GM21576 (cell line): ENCODE measurements at regions not wholly inside any gene's neighbourhood (a gene's known extent, or its start where the extent isn't known, plus 50 kb on each side); places are given as distances from the start of the nearest gene placed in this dataset.

ENCODE experiments used
- ATAC-seq: cut with Tn5 transposase; IDR thresholded peaks from one replicate; pipeline ENCODE4 v1.9.1; 2021; ENCODE audit warnings: mild to moderate bottlenecking, moderate library complexity; ENCODE audit not compliant: unreplicated experiment

DNA sequence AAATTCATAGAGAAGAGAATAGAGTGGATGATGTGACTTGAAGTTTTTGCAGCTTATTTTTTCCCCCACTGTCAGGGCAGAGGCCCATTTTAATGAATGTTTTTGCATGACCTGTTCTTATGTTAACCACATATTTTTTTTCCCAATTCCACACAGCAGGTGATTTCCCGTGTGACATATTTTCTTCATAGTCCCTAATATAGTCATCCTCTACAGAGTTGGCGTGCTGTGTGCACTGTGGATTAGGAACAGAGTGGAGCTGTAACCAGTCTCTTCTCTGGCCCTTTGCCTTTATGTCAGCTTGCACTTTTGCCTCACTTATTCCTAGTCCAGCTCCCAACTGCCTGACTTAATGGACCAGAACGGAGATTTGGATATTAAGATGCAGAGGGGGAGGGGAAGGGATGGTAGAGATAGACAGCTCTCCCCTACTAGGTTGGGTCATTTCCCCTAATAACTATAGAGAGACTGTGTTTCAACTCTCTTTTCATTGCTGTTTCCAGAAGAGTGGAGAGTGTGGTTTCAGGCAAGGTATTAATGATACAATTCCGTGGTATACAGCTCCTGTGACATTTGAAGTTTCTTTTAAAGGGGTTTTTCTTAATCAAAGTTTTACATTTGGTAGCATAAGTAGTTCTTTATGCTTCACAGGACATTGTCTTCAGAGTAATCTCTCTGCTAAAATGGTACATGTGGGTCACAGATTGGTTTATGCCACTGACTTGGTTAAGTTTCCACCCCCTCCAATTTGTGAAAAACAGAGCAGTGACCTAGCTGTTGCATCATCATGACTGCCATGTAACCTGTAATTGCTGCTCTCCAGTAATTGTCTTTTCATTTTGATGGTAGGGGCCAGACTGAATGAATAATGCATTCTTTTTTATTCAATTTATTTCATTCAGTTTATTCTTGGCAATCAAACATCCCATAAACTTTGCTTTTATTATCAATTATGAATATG, 161.3 kb downstream of the HAUS1 start:
- no peak for ATAC-seq

GRCh38 chr18:46266473-46266872, 162.3 kb downstream of the HAUS1 start:
- ATAC-seq, result no peak

- no peak for ATAC-seq
Measured at GRCh38 chr18:46268671-46269070, 164.5 kb downstream of the HAUS1 start.

DNA sequence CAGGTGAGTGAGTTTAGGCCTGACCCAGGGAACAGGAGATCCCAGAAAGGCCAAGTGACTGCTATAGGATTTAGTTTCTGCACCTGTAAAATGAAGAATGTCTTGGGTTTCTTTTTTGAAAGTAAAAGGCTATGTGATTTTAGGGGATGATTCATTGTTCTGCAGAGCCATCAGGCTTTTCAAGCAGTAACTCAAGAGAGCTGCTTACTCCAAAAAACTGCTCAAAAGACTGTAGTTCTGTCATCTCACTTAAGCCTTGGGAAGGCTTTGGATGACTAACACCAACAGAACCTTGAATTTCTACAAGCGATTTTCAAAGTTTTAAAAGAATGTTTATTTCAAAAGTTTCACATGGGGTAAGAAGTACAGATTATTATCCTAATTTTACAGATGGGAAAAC, 165.1 kb downstream of the HAUS1 start:
- ATAC-seq, result no peak

- ATAC-seq, result no peak
Measured at GRCh38 chr18:46271488-46271887, 167.3 kb downstream of the HAUS1 start.

DNA sequence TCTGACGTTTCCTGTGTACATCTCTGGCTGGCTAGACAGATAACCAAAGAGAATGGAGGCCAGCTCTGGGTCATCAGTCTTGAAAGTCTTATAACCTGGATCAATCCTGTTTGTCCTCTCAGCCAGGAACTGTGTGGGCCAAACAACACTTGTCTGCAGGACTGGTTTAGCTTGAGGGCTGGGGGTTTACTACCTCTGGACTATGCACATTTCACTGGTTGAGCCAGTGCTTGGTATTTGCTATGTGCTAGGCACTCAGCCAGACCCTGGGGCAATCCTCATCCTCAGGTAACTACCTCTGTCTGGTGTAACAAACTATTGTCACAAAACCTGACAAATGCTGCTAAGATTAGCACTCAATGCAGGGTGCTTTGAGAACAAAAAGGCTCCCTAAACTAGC, 169.7 kb downstream of the HAUS1 start:
- no peak for ATAC-seq

DNA sequence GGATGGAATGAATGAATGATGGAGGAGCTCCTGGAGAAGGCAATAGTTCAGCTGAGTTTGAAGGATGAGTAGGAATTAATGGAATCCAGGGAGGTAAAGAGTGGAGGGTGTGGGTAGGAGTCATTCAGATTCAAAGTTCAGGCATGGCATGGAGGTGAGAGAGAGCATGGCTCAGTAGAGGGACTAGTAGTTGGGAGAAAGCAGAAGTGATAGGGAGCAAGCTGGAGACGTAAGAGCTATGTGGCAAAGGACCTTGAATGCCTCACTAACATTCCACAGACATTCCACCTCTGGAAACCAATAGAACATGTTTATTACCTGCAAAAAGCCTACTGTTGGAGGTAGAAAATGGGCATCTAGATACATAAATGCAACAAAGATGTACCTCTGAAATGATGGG, 170.1 kb downstream of the HAUS1 start:
- ATAC-seq, result no peak

DNA sequence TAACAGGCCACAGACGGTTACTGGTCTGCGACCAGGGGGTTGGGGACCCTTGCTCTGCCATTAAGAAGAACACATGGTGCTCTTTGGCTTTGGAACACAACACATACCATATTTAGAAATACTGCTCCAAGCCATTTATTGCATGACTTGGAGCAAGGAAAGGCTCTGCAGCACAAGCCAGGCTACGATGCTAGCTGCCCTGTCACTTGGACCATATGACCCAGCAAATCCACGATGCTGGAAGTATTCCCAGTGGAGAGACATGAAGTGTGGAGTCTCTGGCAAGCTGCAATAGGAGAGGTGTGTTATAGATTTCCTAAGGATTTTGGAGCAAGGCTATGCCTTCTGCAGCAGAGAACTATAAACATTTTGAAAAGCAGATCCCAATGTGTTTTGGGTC, 171.2 kb downstream of the HAUS1 start:
- no peak for ATAC-seq

DNA sequence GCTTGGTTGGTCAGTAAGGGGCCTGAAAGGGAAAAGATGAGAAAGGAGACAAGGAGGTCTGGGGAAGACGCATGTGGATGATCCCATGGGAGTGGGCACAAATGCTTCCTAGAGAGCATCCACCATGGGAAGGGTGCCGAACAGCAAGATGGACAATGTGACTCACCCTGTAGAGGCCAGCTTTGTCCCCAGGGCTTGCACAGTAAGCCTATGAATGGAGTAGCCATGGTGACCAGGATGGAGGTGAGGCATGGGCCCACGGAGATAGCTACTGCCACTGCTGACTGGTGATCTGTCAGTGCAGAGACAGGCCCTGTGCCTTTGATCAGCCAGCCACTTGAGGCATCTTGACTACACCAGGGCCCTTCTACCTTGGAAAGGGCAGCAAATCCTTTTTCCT, 172.6 kb downstream of the HAUS1 start:
- no peak for ATAC-seq

- no peak for ATAC-seq
Measured at GRCh38 chr18:46278481-46279465, 174.6 kb downstream of the HAUS1 start.

- ATAC-seq, result no peak
Measured at GRCh38 chr18:46279673-46280072, 175.5 kb downstream of the HAUS1 start.

- peak; percentile 80 for ATAC-seq
Measured at GRCh38 chr18:46281185-46282176, 177.3 kb downstream of the HAUS1 start.

DNA sequence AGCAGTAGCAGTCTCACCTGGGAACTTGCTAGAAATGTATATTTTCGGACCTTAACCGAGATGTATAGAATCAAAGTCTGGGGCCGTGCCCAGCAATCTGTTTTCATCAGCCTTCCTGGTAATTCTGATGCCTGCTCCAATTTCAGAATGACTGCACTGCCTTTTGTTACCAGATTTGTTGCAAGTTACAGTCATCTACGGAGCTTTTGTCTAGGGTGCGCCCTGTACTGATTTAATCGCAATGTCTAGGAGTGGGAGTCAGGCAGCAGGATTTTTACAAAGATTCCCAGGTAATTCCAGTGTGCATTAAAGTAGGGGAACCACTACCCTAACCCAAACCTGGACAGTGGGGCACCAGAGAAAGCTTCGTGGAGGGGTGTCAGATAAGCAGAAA, 178.0 kb downstream of the HAUS1 start:
- ATAC-seq, result no peak

- no peak for ATAC-seq
Measured at GRCh38 chr18:46282646-46283045, 178.5 kb downstream of the HAUS1 start.

- no peak for ATAC-seq
Measured at GRCh38 chr18:46283268-46283667, 179.1 kb downstream of the HAUS1 start.

GRCh38 chr18:46283895-46284295, 179.7 kb downstream of the HAUS1 start:
- ATAC-seq, result no peak

- ATAC-seq, result no peak
Measured at GRCh38 chr18:46289463-46289862, 185.3 kb downstream of the HAUS1 start.

DNA sequence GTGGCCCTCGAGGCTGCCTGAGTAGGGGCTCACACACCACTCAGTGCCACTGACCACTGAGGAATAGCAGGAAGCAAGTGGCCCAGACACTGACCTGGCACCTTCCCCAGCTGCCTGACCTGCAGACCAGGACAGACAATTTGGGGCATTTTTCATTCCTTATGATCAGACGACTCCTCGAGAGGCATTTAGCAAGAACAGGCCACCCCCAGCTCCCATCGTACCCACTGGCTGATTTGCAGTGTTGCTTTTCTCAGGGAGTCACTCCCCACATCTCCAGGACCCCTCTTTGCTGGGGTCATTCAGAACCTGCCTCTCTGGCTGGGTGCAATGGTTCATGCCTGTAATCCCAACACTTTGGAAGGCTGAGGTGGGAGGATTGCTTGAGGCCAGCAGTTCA, 185.7 kb downstream of the HAUS1 start:
- no peak for ATAC-seq

GRCh38 chr18:46290440-46291020, 186.3 kb downstream of the HAUS1 start:
- no peak for ATAC-seq

- no peak for ATAC-seq
Measured at GRCh38 chr18:46291149-46291548, 187.0 kb downstream of the HAUS1 start.
